Uterus (tissue), 2 donors: ENCODE measurements at regions not wholly inside any gene's neighbourhood (a gene's known extent, or its start where the extent isn't known, plus 50 kb on each side); places are given as distances from the start of the nearest gene placed in this dataset.

Experiments
- POLR2A ChIP-seq, 2 donors: fragments of 450-650 bp; IDR thresholded peaks; one replicate each; pipeline ENCODE4 v1.6.1; 2016; ENCODE audit warnings: antibody characterized with exemption in 2 of 2, mild to moderate bottlenecking in 1 of 2, moderate library complexity in 1 of 2
- TF ChIP-seq, protein P1 (sequence below), 4 experiments: fragments of 200-600 bp in 2 of 4; fragments of 450-650 bp in 2 of 4; sonication (generic) in 2 of 4; IDR thresholded peaks; one replicate each; pipeline ENCODE4 v1.5.1; 2016 to 2019; ENCODE audit warnings: antibody characterized with exemption in 4 of 4, mild to moderate bottlenecking in 2 of 4, moderate library complexity in 1 of 4

DNA sequence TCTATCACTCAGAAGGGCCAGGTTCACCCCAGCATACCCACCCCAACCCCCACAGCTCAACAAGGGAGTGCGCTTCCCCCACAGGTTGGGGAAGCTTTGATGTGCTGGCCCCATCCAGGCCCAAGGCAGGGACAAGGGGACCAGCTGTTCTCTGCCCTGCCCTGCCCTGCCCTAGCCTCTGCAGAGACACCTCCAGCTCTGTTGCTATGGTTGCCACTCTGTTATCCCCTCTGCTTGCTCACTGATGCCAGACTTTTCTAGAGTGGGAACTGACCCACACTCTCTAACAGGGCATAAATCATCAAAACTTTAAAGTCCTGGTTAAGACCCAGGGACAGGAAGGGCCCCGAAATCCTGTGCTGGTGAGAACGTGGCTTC, 50.4 kb upstream of the ENPP7 start:
- TF ChIP-seq, protein P1, sequence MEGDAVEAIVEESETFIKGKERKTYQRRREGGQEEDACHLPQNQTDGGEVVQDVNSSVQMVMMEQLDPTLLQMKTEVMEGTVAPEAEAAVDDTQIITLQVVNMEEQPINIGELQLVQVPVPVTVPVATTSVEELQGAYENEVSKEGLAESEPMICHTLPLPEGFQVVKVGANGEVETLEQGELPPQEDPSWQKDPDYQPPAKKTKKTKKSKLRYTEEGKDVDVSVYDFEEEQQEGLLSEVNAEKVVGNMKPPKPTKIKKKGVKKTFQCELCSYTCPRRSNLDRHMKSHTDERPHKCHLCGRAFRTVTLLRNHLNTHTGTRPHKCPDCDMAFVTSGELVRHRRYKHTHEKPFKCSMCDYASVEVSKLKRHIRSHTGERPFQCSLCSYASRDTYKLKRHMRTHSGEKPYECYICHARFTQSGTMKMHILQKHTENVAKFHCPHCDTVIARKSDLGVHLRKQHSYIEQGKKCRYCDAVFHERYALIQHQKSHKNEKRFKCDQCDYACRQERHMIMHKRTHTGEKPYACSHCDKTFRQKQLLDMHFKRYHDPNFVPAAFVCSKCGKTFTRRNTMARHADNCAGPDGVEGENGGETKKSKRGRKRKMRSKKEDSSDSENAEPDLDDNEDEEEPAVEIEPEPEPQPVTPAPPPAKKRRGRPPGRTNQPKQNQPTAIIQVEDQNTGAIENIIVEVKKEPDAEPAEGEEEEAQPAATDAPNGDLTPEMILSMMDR (IDR thresholded peaks at IDR 0.05): no peak
- no peak for TF ChIP-seq POLR2A (IDR thresholded peaks at IDR 0.05)
